HG03103 (cell line): ENCODE measurements at regions not wholly inside any gene's neighbourhood (a gene's known extent, or its start where the extent isn't known, plus 50 kb on each side); places are given as distances from the start of the nearest gene placed in this dataset.
"Not testable (repeated sequence)": the region's sequence is repeated elsewhere in the genome, so short reads cannot be mapped to it uniquely, and the experiment has no call there.

Experiments
- ATAC-seq: cut with Tn5 transposase; IDR thresholded peaks from one replicate; pipeline ENCODE4 v1.9.1; 2021; ENCODE audit warnings: low read depth; ENCODE audit not compliant: unreplicated experiment

GRCh38 chr5:163318707-163319106 is 118.7 kb upstream of the CCNG1 start:
- ATAC-seq, result no peak

- ATAC-seq, result no peak
Observed at GRCh38 chr5:163321511-163321910, 115.9 kb upstream of the CCNG1 start.

- no peak for ATAC-seq
Observed at GRCh38 chr5:163330723-163331668, 106.4 kb upstream of the CCNG1 start.

GRCh38 chr5:163336074-163336473 is 101.3 kb upstream of the CCNG1 start:
- not testable (repeated sequence) for ATAC-seq

- no peak for ATAC-seq
Observed at GRCh38 chr5:163339148-163339547, 98.2 kb upstream of the CCNG1 start.

GRCh38 chr5:163340378-163340777 is 97.0 kb upstream of the CCNG1 start:
- ATAC-seq, result not testable (repeated sequence)

- ATAC-seq, result no peak
Observed at GRCh38 chr5:163342306-163342705, 95.1 kb upstream of the CCNG1 start.

GRCh38 chr5:163345216-163345615 is 92.2 kb upstream of the CCNG1 start:
- no peak for ATAC-seq

GRCh38 chr5:163347671-163348070 is 89.7 kb upstream of the CCNG1 start:
- ATAC-seq, result peak; percentile 57

GRCh38 chr5:163350083-163350482 is 87.3 kb upstream of the CCNG1 start:
- ATAC-seq, result no peak

- no peak for ATAC-seq
Observed at GRCh38 chr5:163352531-163352930, 84.9 kb upstream of the CCNG1 start.

- ATAC-seq, result not testable (repeated sequence)
Observed at GRCh38 chr5:163355811-163356210, 81.6 kb upstream of the CCNG1 start.

GRCh38 chr5:163357636-163358035 is 79.8 kb upstream of the CCNG1 start:
- ATAC-seq, result no peak

GRCh38 chr5:163360656-163361055 is 76.7 kb upstream of the CCNG1 start:
- ATAC-seq, result no peak

GRCh38 chr5:163361450-163361849 is 75.9 kb upstream of the CCNG1 start:
- ATAC-seq, result no peak

GRCh38 chr5:163362840-163363371 is 74.5 kb upstream of the CCNG1 start:
- no peak for ATAC-seq

GRCh38 chr5:163363389-163363788 is 74.0 kb upstream of the CCNG1 start:
- ATAC-seq, result no peak

- ATAC-seq, result no peak
Observed at GRCh38 chr5:163366757-163367156, 70.6 kb upstream of the CCNG1 start.

- ATAC-seq, result no peak
Observed at GRCh38 chr5:163369776-163370385, 67.5 kb upstream of the CCNG1 start.

GRCh38 chr5:163373436-163374084 is 63.8 kb upstream of the CCNG1 start:
- ATAC-seq, result no peak

- ATAC-seq, result no peak
Observed at GRCh38 chr5:163377982-163378381, 59.4 kb upstream of the CCNG1 start.
